ENCODE measurements at regions not wholly inside any gene's neighbourhood (a gene's known extent, or its start where the extent isn't known, plus 50 kb on each side); places are given as distances from the start of the nearest gene placed in this dataset.
"Not testable (repeated sequence)": the region's sequence is repeated elsewhere in the genome, so short reads cannot be mapped to it uniquely, and the experiment has no call there.

DNA sequence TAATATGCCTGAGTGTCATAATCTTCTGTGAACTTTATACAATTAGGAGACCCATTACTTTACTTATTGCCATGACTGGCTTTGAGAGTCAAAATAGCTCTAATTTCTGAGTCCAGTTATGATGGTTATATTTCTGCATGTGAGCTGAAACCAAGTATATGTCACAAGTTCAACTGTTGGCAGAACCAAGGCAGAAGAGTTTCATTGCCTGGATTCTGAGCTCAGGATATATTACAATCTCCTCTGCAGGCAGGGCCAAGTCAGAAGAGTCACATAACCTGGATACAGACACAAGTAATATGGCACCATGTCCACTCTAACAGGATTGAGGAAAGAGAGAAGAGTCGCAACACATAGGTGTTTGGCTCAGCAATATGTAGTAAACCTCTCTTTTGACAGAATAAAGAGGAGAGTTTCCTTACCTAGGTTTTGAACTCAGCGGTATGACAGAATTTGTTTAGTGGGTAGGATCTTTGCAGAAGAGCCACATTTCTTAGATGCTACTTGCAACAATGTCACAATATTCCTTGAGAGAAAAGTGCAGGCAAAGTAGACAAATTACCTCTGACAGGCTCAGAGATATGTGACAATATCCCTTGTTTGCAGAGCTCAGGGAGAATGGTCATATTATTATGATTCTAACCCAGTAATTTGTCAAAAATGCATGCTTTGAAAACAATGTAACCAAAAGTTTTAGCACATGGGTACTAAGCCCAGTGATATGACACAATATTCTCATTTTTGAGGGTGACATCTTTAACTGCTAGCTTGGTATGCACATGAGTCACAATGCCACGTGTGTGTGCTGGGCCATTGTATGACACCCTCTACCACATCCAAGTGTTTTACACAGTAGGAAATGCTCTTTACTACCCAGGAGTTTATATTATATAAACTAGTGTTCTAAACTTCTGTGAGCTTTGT, 895.3 kb upstream of the AMELY start:
- DNase-seq (ENCODE audit: low spot score) = no peak

DNA sequence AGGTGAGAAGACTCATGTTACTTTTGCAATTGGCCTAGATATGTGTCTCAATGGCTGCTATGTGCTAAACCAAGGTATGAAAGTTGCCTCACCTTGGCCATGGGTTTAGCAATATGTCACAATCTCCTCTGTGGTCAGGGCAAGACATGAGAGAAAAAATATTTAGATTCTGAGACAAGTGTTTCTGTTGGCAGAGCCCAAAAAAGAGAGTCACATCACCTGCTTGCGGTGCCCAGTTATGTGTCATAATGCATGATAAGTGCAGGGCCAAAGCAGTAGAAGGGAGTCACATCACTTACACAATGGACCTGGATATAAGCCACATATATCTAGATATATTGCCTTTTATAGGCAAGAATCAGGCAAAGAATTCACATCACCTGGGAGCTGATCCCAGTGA, 894.1 kb upstream of the AMELY start:
- no peak for DNase-seq (ENCODE audit: low spot score)

DNA sequence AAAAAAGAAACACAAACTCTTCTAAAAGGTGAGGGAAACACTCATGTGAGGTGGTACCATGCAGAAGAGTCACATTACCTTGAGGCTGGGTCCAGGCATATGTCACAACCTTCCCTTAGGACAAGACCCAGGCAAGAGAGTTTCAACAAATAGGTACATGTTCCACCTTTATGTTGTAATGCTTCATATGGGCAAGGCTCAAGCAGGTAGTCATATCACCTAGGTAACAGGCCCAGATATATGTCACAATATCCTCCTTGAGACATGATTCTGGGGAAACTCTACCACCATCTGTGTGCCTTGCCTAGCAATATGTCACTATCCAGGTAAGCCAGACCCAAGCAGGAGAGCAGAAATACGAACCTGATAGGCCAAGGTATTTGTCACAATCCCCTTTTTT, 892.2 kb upstream of the AMELY start:
- no peak for DNase-seq (ENCODE audit: low spot score)

GRCh38 chrY:7796128-7796527, 884.6 kb upstream of the AMELY start:
- no peak for DNase-seq (ENCODE audit: low spot score)

DNA sequence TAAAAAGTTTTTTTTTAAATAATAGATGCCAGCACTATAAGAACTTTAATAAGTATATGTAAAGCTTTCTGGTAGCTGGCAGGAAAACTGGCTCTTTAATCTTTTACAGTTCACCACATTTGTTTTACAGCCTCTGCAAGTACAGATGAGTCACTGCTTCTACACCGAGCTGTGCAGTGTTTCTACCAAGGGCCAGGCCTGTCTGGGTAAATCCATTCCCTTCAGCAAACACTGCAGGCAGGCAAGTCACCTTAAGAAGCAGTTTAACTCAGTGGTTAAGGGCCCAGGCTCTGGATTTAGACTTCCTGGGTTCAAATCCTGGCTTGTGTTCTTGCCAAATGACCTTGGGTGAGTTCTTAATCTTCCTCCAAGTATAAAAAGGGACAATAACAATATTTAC, 882.9 kb upstream of the AMELY start:
- DNase-seq (ENCODE audit: low spot score) = no peak

- DNase-seq (ENCODE audit: low spot score) = no peak
Observed at GRCh38 chrY:7793989-7794388, 882.4 kb upstream of the AMELY start.

GRCh38 chrY:7792431-7792830, 880.9 kb upstream of the AMELY start:
- no peak for DNase-seq (ENCODE audit: low spot score)

DNA sequence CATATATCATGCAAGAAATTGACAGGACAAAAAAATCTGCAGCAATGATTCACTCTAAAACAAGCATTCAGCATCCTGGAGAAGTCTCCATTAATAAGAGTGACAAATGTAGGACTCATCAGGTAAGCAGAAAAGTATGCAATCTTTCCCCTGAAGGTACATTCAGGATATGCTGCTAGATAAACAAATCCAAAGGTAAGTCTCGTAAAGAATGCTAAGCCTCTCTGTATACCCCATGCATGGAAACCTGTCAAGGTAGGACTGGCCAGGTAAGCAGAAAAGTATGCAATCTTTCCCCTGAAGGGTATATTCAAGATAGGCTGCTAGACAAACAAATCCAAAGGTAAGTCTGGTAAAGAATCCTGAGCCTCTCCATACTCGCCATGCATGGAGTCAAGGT, 869.9 kb upstream of the AMELY start:
- no peak for DNase-seq (ENCODE audit: low spot score)

DNA sequence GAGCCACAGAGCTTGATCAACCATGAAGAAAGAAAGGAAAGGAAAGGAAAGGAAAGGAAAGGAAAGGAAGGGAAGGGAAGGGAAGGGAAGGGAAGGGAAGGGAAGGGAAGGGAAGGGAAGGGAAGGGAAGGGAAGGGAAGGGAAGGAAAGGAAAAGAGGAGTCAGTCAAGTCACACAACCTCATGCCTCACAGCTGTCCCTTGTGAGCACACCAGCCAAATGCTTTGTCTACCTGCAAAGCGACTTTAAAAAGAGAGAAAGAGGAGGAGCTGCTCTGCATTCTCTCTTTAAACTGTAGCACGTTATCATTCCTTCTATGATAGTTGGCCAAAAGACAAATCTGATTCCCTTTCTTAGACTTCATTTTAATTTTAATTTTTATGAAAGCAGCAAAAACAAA, 863.9 kb upstream of the AMELY start:
- not testable (repeated sequence) for DNase-seq (ENCODE audit: low spot score)

- no peak for DNase-seq (ENCODE audit: low spot score)
Observed at GRCh38 chrY:7771771-7772170, 860.2 kb upstream of the AMELY start.

GRCh38 chrY:7769790-7770375, 858.3 kb upstream of the AMELY start:
- DNase-seq (ENCODE audit: low spot score) = no peak

GRCh38 chrY:7768901-7769300, 857.3 kb upstream of the AMELY start:
- DNase-seq (ENCODE audit: low spot score) = no peak

GRCh38 chrY:7753711-7754110, 842.2 kb upstream of the AMELY start:
- no peak for DNase-seq (ENCODE audit: low spot score)

DNA sequence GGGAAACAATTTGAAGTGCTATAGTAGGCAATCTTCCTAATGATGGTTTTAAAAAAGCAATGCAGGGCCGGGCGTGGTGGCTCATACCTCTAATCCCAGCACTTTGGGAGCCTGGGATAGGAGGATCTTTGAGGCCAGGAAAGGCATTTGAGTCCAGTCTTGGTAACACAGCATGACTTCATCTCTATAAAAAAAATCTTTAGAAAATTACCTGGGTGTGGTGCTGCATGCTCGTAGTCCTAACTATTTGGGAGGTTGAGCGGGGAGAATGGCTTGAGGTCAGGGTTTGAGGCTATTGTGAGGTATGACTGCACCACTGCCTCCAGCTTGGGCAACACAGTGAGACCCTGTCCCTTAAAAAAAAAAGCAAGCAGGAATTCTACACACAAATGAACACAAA, 835.2 kb upstream of the AMELY start:
- no peak for DNase-seq (ENCODE audit: low spot score)

DNA sequence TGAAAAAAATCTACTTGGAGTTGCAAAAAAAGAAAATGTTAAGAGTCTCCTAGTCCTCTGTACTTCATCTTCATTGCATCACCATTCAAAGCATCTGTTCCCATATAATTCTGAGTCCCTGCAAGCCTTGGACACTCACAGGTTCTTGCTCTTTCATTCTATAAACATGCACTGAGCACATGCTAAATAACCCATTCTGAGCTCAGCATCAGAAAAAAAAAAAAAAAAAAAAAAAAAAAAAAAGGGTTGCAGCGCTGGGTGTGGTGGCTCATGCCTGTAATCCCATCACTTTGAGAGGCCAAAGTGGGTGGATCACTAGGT, 834.0 kb upstream of the AMELY start:
- no peak for DNase-seq (ENCODE audit: low spot score)

DNA sequence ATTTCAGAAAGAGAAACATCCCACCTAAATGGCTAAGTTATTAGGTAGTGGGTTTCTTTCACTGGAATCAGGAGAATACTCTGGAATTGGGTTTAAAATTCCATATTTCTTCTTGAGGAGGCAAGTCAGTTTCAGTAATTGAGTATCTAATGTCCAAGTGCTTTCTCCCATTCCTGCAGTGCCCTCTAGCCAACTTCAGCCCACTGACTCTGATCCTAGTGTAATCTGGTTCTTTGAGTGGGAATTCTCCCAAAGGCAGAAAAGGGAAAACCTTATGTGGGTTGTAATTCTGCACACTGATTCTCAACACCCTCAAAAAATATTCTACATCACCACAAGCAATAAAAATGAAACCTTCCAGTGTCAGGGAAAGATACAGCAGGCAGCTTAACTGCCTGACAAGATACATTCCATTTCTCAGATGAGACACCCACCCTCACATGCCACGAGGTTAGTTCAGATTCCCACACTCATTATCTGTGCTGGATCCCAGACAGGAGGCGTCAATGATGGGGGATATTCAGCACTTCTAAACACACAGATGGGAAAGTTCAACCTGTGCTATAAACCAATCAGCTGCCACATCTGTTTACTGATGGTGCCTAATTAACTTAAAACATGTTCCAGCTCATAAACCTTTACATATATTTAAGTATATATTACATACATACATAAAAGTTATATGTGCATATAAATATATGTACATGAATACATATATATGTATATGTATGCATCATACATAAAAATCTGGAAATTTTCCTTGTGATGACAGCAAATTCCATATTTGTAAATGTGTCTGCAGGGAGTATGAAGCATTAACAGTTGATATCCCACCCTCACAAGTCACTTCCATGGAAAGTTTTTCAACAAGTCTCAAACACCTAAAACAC, 833.4 kb upstream of the AMELY start:
- no peak for DNase-seq (ENCODE audit: low spot score)

- no peak for DNase-seq (ENCODE audit: low spot score)
Observed at GRCh38 chrY:7736847-7737365, 825.4 kb upstream of the AMELY start.

DNA sequence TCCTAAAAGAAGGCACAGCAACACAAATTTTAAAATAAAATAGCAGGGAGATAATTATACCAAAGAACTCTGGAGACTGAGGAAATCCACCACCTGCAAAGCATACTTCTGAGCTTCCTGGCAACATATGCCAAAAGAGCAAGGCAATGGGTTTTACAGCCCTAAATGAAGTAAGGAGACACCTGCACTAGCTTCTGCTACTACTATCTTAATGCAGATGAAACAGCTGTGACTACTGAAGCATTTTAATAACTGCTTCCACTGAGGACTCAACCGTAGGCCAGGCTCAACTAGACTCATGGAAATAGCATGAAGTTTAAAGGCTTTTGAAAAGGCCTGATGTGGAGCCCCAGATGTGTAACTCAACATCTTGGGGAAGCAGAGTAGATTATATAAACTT, 820.1 kb upstream of the AMELY start:
- no peak for DNase-seq (ENCODE audit: low spot score)

DNA sequence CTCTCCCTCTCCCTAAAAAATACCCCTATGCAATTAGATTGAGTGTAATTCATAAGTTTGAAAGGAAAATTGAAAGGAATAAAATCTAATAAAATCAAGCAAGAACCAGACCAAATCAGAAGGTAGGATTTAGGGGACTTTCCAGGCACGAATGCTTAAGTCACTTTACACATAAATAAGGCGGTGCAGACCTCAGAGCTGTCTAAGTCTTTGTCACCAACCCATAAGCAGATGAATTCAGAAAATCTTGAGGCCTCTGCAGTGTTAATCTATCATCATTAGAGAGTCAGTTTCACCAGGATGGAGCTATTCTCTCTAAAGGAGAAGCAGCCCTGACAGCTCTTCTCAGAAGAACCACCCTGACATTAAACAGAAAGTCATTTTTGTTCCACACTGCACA, 819.1 kb upstream of the AMELY start:
- no peak for DNase-seq (ENCODE audit: low spot score)

DNA sequence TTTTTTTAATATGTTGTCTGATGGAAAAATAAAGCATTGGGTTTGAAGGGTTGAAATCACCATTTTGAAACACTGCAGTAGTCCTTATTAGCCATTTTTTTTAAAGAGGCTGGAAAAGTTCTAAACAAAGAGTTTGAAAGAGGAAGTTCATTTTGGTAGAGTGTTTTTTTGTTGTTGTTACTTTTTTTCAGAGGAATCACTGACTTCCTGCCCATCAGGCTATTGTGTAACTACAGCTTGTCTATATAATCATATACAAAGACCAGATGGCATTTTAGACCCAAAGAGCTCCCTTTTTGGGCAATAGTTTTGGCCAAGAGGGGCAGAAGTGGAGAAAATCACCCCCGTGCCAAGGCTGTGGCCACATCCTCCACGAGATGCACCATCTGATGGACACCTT, 818.5 kb upstream of the AMELY start:
- DNase-seq (ENCODE audit: low spot score) = no peak

DNA sequence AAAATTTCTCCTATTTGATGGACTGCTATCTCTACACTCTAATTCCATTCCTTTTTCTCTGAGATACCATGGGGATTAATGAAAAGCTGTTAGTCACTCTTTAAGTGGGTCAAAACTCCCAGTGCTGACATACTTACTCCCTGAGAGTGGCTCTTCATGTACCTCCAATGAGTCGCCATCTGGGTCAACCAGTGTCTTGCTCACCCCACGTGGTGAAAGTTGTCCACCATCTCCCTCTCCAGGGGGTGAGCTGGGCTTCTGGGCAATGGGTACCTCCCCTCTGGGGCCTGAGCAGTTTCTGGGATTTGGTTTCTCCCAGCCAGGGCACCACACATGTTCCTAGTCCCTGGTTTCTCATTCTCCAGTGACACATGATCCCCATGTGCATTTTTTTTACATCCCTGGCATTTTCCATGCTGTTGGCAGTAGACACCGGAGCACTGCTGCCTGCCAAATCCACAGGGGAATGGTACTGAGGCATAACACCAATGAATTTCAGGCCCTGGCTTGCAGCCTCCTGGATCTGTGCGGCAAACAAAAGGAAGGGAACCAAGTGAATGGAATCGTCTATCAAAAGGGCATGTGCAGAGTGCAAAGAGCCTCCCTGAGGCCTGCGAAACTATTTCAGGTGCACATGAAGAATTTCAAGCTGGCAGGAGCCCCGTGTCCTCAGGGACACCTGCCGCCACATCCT, 817.9 kb upstream of the AMELY start:
- no peak for DNase-seq (ENCODE audit: low spot score)

GRCh38 chrY:7728935-7729317, 817.4 kb upstream of the AMELY start:
- no peak for DNase-seq (ENCODE audit: low spot score)

Data from globus pallidus (tissue), 1 donor.